HFFc6 (cell line): ENCODE measurements at regions not wholly inside any gene's neighbourhood (a gene's known extent, or its start where the extent isn't known, plus 50 kb on each side); places are given as distances from the start of the nearest gene placed in this dataset.

Source experiments
- DNase-seq: peaks from one replicate; pipeline ENCODE4 v3.0.0-alpha.2; 2018
- H3K27ac Mint-ChIP-seq: 2 replicates; pipeline ENCODE4 v1.8.0; 2020; ENCODE audit warnings: mild to moderate bottlenecking, mixed read lengths
- H3K27me3 Mint-ChIP-seq: 2 replicates; pipeline ENCODE4 v1.8.0; 2021; ENCODE audit warnings: mild to moderate bottlenecking, moderate library complexity, mixed read lengths; ENCODE audit not compliant: insufficient read depth
- H3K36me3 Mint-ChIP-seq: 2 replicates; pipeline ENCODE4 v1.8.0; 2021; ENCODE audit warnings: low read depth, mixed read lengths
- H3K4me1 Mint-ChIP-seq: 2 replicates; pipeline ENCODE4 v1.8.0; 2020; ENCODE audit warnings: low read depth, mixed read lengths
- H3K4me3 Mint-ChIP-seq: 2 replicates; pipeline ENCODE4 v1.8.0; 2020; ENCODE audit warnings: mild to moderate bottlenecking, moderate library complexity, mixed read lengths
- H3K9me3 Mint-ChIP-seq: 2 replicates; pipeline ENCODE4 v1.8.0; 2020; ENCODE audit warnings: mild to moderate bottlenecking, mixed read lengths
- CTCF ChIP-seq: fragments of 200-600 bp; sonication (generic); IDR thresholded peaks from 2 replicates; pipeline ENCODE4 v1.5.0; 2021; ENCODE audit warnings: antibody characterized with exemption, mild to moderate bottlenecking

GRCh38 chr6:33945931-33946330 lies 142.1 kb upstream of the MLN start:
- Mint-ChIP-seq H3K4me1 (no peaks in the 10 kb centered on the region), H3K27me3 (peaks cover 52% of the 10 kb centered on the region), H3K9me3 (no peaks in the 10 kb centered on the region)

GRCh38 chr6:33944686-33945411 lies 141.0 kb upstream of the MLN start:
- Mint-ChIP-seq H3K27me3 (peaks cover 51% of the 10 kb centered on the region), H3K4me3 (no peak overlapping the region), H3K4me1 (no peaks in the 10 kb centered on the region), H3K9me3 (no peaks in the 10 kb centered on the region), H3K27ac (no peak overlapping the region), H3K36me3 (no peaks in the 10 kb centered on the region)
- TF ChIP-seq CTCF: no peak
- DNase-seq: no peak

More at GRCh38 chr6:33945931-33946330, 142.1 kb upstream of the MLN start:
- DNase-seq: no peak
- Mint-ChIP-seq H3K4me3 (no peak overlapping the region), H3K36me3 (no peaks in the 10 kb centered on the region), H3K27ac (no peak overlapping the region)
- TF ChIP-seq CTCF: no peak

- Mint-ChIP-seq H3K4me3 (no peak overlapping the region), H3K27me3 (peaks cover 62% of the 10 kb centered on the region)
Observed at GRCh38 chr6:33936886-33937285, 133.1 kb upstream of the MLN start.

GRCh38 chr6:33935439-33936080 lies 131.8 kb upstream of the MLN start:
- no peak for DNase-seq
- no peaks in the 10 kb centered on the region for H3K36me3 Mint-ChIP-seq
- no peaks in the 10 kb centered on the region for H3K4me1 Mint-ChIP-seq
- TF ChIP-seq CTCF: no peak
- H3K9me3 Mint-ChIP-seq: no peaks in the 10 kb centered on the region
- peaks cover 65% of the 10 kb centered on the region for H3K27me3 Mint-ChIP-seq
- no peak overlapping the region for H3K27ac Mint-ChIP-seq
- no peak overlapping the region for H3K4me3 Mint-ChIP-seq

More at GRCh38 chr6:33936886-33937285, 133.1 kb upstream of the MLN start:
- no peak overlapping the region for H3K27ac Mint-ChIP-seq
- no peak for TF ChIP-seq CTCF
- H3K4me1 Mint-ChIP-seq: no peaks in the 10 kb centered on the region
- no peaks in the 10 kb centered on the region for H3K36me3 Mint-ChIP-seq
- no peak for DNase-seq
- no peaks in the 10 kb centered on the region for H3K9me3 Mint-ChIP-seq

- Mint-ChIP-seq H3K9me3 (no peaks in the 10 kb centered on the region), H3K4me3 (no peak overlapping the region), H3K27me3 (peaks cover 70% of the 10 kb centered on the region), H3K27ac (no peak overlapping the region), H3K4me1 (no peaks in the 10 kb centered on the region), H3K36me3 (no peaks in the 10 kb centered on the region)
- TF ChIP-seq CTCF: no peak
- DNase-seq: no peak
Observed at GRCh38 chr6:33934731-33935270, 131.0 kb upstream of the MLN start.
